ENCODE measurements at regions not wholly inside any gene's neighbourhood (a gene's known extent, or its start where the extent isn't known, plus 50 kb on each side); places are given as distances from the start of the nearest gene placed in this dataset.

- no peak overlapping the region for H3K4me3 ChIP-seq (replicated peaks; ENCODE audit: low read depth, low read length)
- DNase-seq (ENCODE audit: extremely low read depth, low read depth): no peak
- TF ChIP-seq CTCF (IDR thresholded peaks at IDR 0.05; ENCODE audit: low read depth, low read length, missing control alignments): no peak
Measured at GRCh38 chr6:9511157-9511556, 903.7 kb downstream of the TFAP2A start.

DNA sequence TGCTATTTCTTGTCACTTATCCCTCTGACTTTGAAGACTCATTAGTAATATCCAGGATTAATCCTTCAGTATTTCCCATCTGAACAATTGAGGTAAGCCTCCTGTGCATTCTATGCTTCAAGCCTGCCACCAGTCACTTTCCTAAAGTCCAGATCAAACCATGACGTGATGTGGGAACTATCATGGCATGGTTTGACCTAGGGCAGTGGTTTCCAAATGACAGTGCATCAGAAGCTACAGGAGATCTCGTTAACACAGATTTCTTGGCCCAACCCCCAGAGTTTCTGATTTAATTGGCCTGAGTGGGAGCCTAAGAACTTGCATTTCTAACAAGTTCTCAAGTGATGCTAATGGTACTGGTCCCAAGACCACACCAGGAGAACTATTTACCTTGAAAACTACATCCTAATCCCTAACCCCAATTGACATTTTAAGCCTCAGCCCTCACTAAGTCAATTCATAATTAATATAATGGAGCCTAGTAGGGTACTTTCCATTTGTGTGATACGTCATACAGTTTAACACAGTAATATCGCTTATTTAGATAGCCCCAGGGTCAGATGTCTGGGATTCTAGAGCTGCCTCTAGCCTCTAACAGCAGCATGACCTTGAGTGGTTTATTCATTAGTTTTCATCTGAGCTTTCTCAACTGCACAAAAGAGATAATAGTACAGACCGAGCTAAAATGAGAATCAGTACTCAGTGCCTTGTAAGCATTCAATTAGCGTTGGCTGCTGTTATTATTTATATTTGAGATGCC lies 907.6 kb downstream of the TFAP2A start:
- no peak for TF ChIP-seq CTCF (IDR thresholded peaks at IDR 0.05; ENCODE audit: low read depth, low read length, missing control alignments)
- H3K4me3 ChIP-seq (replicated peaks; ENCODE audit: low read depth, low read length): no peak overlapping the region
- no peak for DNase-seq (ENCODE audit: extremely low read depth, low read depth)

- no peak for DNase-seq (ENCODE audit: extremely low read depth, low read depth)
- no peak overlapping the region for H3K4me3 ChIP-seq (replicated peaks; ENCODE audit: low read depth, low read length)
- TF ChIP-seq CTCF (IDR thresholded peaks at IDR 0.05; ENCODE audit: low read depth, low read length, missing control alignments): no peak
Measured at GRCh38 chr6:9504191-9504590, 910.7 kb downstream of the TFAP2A start.

DNA sequence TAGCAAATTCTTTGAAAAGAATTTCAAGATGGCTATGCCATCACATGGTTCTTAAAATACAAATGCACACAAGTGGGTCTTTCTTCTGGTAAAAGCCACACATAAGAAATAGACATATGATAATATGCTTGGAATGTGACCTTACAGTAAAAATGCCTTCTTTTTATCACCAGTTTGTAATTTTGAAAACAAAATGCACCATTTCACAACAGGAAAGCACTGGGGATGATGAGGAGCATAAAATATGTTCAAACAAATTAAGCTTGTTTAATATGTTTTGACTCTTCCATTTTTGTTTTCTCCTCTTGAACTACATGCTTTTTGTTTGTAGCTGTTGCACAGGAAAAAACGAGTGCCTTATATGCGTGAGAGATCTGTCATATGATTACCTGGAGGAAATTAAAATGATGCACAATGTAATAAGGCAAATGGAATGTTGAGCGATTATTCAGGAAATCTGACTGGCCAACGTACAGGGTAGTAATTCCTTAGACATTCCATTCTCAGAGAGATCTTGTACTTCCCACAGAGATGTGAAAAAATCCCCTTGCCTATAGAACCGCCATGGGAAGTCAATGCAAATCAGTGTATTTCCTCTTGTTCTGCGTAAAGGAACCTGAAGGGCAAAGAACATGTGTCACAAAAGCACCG lies 911.6 kb downstream of the TFAP2A start:
- TF ChIP-seq CTCF (IDR thresholded peaks at IDR 0.05; ENCODE audit: low read depth, low read length, missing control alignments): no peak
- no peak for DNase-seq (ENCODE audit: extremely low read depth, low read depth)
- H3K4me3 ChIP-seq (replicated peaks; ENCODE audit: low read depth, low read length): no peak overlapping the region

- DNase-seq (ENCODE audit: extremely low read depth, low read depth): no peak
- TF ChIP-seq CTCF (IDR thresholded peaks at IDR 0.05; ENCODE audit: low read depth, low read length, missing control alignments): no peak
- no peak overlapping the region for H3K4me3 ChIP-seq (replicated peaks; ENCODE audit: low read depth, low read length)
Measured at GRCh38 chr6:9499709-9500108, 915.2 kb downstream of the TFAP2A start.

DNA sequence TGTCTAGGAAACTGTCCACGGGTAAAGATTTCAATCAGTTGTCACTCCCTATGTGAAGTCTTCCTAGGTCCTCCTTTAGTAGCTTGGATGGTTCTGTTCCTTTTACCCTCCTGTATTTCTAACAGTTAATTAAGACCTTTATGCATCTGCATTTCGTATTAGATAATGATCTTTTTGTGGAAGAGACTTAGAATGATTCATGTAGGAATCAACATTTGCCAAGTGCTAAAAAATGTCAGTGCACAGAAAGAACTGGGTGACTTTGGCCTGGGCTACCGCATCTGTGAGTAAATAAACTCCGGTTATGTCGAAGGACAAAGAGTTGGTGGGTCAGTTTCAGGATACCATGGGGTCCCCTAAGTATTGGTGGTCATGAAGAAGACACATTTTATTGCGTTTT lies 918.0 kb downstream of the TFAP2A start:
- no peak for TF ChIP-seq CTCF (IDR thresholded peaks at IDR 0.05; ENCODE audit: low read depth, low read length, missing control alignments)
- H3K4me3 ChIP-seq (replicated peaks; ENCODE audit: low read depth, low read length): no peak overlapping the region
- DNase-seq (ENCODE audit: extremely low read depth, low read depth): no peak
